GM18858 (cell line): ENCODE measurements at regions not wholly inside any gene's neighbourhood (a gene's known extent, or its start where the extent isn't known, plus 50 kb on each side); places are given as distances from the start of the nearest gene placed in this dataset.
"Not testable (repeated sequence)": the region's sequence is repeated elsewhere in the genome, so short reads cannot be mapped to it uniquely, and the experiment has no call there.

ENCODE experiments used
- ATAC-seq: cut with Tn5 transposase; IDR thresholded peaks from one replicate; pipeline ENCODE4 v1.9.1; 2021; ENCODE audit not compliant: unreplicated experiment

DNA sequence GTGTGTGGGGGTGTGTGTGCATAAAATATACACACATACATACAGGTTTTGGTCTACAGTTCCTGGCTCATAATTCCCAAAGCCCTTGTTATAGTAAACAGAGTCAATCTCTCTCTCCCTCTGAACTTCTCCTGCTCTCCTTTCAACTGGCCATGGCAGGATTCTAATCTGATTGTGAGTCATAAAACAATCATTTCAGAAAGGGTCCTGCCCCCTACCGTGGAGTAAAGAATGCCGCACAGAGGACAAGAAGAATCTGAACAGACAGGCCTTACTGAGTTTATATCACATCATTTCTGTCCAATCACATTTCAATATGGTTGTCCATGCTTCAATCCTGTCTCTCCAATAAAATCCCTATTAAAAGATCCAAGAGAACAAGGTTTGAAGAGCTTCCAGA lies 416.9 kb downstream of the FRK start:
- ATAC-seq, result no peak

DNA sequence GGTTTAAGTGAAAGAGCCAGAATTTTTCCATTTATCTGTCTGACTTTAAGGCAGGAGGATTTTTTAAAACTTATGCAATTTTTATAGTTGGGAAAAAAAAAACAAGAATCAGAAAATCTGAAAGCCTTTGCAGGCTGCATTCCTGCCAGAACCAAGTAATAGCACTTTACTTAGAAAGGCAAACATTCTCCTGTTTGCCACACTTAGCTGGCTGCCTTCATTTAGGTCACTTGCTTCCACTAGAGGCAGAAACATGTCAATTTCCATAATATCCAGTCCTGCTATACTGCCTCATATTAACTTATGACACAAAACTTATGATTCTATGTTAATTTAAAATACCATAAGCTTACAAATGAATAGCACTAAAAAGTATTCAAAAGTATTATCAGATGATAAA lies 425.8 kb downstream of the FRK start:
- ATAC-seq, result no peak

DNA sequence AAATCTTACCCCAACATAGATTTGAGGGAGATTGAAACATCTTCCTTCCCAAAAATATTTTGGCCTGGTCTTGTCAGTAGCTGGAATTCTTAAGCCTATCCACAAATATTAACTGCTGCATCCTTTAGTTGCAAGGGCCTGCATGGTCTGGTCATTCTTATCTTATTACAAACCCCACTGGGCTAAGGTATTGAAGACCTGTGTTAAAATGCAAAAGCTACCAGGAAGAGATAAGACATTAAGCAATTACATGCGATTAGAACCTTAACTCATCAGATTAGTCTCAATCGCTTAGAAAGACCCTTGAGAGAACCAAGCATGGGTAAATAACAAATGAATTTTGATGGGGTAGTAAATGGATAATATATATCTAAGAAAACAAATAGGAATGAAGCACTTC lies 426.6 kb downstream of the FRK start:
- no peak for ATAC-seq

DNA sequence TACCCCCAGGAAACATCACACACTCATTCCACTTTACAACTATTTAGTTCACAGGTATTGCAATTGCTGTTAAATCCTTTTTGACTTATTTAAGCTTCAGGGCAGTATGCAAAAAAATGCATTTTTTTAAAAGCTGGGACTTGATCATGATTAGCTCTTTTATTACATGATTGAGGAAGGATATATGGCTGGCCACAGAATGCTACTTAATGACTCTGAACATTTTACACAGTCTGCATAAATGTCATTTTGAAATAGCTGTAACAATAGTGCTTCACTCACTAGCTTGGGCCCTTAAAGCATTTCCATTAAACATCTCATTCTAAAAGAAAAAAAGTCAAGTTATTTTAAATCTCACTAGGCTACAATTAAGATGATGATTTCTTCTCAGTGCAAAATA lies 429.7 kb downstream of the FRK start:
- no peak for ATAC-seq

DNA sequence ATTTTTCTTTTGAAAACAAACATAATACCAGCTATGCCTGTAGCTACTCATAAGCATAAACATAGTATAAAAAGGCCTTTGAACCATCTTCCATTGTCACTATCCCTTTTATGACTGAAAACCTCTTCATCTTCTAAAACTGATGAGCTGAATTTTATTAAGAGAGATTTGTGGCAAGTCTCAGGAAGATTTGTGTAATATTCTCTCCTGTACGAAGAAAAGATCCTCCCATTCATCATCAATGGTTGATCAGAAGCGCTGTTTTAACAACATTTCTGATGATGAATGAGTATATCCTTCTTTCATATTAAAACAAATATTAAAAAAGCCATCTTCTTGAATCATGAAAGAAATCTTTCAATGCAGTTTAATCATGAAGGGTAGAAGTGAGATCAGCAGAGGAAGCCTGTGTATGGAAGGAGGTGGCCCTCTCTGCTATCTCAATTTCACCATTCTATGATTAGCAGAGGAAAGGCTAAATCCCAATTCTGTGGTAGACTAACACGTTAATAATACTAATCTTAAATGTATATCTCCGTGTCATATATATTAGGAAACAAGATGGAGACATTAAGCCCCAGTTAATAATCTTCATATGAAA lies 430.2 kb downstream of the FRK start:
- ATAC-seq, result no peak

DNA sequence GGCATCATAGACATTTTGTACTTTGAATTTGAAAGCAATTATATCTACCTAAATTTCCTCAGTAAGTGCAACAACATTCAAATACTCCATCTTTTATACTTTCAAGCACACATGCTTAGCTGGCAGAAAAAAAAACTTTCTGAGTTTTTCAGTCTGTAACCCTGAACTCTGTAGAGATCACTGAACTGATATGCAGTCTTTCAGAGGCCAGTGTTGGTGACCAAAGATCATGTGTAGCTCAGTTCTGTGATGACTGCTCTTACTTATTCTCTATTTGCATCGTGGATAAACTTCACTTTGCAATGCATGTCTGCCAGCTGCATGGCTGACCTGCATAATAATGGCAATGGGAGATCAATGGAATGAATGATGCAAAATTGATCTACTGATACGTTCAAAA lies 431.3 kb downstream of the FRK start:
- no peak for ATAC-seq

DNA sequence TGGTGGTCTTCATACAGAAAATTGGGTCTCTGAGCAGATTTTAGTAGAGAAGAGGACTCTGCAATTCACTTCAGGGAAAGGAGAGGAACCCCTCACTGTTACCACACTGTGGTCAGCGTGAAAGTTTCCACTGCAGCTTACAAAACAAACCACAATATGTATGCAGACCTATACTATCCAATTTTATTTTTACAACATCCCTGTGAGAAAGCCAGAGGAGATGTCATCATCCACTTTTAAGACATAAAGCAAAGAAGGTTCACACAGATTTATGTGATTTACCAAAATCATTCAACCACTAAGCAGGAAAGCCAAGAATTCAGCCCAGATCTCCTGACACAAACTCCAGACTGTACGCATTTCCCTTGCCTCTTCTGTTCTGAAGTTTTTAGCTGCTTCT lies 442.4 kb downstream of the FRK start:
- ATAC-seq, result no peak

DNA sequence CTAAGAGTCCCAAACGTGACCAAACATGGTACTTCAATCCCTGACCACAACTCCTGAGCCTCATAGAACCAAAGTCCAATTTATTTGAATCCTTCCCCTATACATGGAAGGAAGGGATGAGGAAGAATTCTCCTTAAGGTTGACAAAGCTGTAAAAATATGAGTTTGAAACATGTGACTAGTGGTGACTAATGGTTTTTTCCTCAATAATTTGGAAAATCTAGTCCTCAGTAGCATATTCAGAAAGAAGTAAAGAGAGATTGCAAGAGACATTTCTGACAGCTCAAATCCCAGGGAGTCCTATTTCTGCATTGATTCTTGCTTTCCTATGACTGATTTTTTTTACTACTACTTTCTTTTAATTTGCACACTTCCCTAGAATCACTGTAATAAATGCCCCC lies 443.7 kb downstream of the FRK start:
- ATAC-seq, result no peak

DNA sequence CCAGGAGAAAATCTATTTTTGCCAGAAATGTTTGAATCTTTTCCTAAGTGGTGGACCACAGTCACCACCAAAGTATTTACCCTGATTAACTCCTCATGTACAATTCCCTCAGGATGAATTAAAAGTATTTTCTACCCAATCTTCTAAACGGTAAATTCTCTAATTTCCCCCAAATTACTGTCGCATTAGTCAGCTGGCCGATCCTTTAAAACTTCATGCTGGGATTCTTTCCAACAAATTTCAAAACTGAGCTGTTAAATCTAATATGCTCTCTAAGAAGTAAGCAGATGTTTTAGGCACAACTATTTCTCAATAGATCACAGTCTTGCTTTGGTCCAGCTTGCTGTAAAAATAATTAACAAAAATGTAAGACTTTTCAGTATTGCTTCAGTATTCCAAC lies 447.2 kb downstream of the FRK start:
- no peak for ATAC-seq

DNA sequence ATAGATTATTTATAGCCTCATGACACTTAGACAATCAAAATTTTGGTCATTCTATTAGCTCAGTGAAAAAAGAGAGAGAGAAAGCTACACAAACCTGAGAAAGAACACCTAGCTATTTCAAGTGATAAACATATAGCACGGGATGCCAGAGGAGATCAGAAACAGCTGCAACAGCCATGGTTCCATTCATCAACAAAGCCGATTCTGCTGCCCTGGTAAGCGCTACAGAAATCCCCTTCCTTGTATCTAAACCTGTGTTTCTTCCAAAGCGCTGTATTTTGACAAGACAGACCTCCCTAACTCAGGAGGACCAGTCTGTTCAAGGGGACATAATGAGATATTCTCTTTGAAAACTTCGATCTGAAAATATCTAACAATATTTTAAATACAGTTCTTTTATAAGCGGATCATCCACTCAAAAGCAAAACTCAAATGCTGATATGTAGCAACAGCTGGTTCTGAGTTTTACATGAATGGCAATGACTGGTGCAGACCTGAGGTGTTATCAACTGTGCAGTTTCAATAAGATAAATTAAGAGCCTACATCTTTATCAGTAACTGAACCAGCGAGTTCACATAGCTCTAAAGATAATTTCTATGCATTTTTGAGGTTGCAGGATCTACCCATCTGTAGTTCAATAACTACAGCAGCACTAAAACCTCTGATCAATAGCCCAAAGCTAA lies 447.8 kb downstream of the FRK start:
- no peak for ATAC-seq

DNA sequence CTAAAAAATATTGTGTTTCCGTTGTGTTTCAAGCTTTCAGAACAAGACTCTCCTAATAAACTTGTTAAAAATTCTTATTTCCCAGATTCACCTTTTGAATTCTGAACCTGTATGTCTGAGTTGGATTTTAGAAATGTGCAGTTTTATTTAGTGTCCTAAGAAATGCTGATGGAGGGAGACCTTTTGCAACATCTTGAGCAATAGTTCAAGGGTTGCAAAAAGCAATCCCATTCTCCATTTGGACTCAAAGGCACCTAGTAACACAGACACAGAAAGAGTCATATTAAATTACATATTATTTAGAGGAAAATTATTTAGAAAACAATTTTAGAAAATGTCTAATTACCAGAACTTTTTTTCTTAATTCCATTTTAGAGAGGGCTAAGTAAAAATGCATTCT lies 448.5 kb downstream of the FRK start:
- ATAC-seq, result no peak

DNA sequence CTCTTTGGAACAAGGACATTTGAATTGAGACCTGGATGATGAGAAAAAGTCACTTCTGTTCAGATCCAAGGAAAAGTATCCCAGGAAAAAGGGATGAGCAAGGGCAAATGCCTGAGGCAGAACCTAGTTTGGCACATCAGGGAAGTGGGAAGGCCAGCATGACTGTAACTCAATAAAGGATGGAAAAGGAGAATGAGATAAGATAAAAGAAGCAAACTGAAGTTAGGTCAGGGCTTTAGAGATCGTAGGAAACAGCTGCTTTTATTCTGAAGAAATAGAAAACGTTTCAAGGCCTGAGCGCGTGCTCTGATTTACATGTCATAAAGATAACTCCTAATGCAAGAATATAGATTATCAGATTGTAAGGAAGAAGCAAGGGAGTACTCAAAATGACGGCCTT lies 450.0 kb downstream of the FRK start:
- ATAC-seq, result no peak

DNA sequence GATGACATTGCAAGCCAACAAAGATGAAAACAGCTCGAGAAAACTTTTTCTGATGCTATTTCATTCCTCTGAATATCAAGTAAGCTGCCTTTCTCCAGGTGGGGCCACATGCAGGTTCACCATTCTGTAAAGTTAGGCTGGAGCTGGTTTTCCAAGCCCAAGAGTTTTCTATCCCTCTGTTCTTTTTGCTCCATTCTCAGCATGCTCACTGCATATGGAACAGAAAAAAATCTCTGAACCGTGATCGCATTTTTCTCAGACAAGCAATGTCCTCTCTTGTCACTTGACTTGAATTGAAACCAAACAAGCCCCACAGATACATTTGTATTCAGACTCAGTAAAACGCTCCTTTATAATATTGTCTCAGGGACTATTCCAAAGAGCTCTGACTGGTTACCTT lies 451.6 kb downstream of the FRK start:
- no peak for ATAC-seq

DNA sequence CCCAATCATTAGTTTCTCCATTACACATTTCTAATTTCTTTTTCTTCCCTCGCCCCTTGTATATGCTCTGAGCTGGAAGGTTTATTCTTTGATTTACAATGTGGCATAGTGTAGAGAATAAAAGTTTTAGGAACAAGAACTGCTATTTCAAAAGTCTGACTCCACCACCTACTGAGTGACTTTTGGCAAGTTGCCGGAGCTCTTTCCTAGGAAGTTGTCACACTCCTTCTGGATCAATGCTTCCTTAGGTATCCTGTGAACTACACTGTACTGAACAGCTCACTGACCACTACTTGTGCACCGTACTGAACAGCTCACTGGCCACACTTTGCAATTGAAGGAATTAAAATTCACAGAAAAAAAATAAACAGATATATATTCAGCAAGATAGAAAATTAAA lies 458.2 kb downstream of the FRK start:
- ATAC-seq, result no peak

DNA sequence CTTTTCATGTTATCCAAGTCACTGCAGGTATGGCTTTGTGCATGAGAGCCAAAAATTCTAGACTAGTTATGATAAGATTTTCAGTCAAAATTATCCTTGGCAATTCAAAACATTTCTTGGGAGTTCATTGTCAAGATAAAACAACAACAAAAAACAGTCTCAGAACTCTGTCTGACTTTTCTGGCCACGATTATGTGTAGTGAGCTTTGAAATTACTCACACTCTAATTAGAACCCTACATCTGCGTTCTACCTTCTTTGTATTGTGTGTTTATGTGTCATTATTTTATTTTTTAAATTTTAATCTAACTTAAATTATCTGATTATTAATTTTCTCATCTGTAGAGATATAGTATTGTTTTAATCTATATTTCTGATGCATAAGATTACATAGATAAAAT lies 459.2 kb downstream of the FRK start:
- ATAC-seq, result no peak

DNA sequence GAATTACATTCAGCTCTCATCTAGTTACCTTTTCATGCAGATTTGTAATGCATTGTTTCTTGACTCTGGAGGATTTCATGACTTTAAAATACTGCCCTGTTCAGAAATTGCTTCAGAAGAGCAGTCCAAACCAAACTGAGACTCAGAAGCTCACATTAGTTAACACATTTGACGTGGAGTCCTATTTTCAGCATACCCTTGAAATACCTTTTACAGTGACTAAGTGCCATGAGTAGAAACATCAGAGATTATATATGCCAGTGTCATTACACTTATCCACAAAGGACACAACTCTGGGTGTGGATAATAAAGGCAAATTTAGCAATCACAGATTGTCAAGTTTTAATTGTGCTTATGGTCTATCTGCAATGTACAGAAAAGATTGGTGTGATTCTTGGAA lies 459.6 kb downstream of the FRK start:
- ATAC-seq, result no peak

DNA sequence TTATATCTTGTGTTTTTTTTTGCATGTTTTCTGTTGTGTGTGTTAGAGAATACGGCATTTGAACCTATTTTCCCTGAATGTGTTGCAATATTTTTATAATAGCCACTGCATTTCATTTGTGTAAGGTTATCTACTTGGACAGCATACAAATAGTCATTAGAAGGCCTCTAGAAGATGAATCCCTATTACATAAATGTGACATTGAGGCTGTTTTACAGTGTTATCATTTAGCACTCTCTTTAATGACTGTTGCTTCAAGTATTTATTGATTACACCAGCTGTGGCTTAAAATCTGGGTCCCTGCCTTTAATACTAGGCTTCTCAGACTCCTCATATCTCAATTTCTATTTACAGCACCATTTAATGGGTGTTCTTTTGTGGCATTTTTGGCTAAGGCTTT lies 465.8 kb downstream of the FRK start:
- ATAC-seq, result no peak

DNA sequence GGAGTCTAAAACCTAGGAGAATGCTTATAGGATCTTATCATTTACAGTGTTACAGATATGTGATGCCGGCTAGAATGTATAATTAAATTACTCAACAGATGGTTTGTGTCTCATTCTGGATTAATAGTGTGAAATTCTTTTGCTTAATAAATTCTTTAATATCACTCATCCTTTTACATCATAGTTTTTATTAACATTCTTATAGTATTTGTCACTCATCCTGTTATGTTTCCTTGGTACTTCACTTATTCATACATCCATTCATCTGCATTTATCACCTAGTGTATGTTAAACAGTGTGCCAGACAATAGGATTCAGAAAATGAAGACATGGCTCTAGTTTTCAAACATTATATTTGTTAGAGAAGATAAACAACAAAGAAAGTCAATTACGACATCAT lies 468.7 kb downstream of the FRK start:
- ATAC-seq, result no peak

DNA sequence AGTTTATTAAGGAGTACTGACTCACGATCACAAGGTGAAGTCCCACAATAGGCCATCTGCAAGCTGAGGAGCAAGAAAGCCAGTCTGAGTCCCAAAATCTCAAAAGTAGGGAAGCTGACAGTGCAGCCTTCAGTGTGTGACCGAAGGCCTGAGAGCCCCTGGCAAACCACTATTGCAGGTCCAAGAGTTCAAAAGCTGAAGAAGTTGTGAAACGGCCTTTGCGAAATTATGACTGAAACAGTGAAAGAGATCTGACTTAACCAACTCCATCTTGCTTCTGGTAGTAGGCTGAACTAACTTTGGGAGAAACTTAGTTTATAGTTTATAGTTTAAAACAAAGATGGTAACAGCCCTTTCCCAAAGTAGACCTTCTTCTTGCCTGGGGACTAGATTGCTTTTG lies 471.6 kb downstream of the FRK start:
- not testable (repeated sequence) for ATAC-seq

DNA sequence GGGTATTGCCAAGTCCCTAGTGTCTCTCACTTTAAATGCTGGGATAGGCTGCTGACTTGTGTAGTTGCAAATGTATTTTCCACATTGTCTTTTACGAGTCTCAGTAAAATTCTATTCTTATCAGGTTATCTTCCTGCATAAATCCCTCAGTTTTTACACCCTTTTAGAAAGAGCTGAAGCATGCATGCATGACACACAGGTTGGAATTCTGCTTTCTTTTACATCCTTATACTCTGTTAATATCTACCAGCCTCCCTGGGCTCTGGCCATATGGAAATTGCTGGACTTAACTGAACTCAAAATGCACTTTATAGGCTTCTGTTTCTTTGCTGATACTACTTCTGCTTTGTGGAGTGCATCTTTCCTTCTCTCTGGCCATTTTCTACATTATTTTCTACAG lies 477.4 kb downstream of the FRK start:
- ATAC-seq, result no peak

DNA sequence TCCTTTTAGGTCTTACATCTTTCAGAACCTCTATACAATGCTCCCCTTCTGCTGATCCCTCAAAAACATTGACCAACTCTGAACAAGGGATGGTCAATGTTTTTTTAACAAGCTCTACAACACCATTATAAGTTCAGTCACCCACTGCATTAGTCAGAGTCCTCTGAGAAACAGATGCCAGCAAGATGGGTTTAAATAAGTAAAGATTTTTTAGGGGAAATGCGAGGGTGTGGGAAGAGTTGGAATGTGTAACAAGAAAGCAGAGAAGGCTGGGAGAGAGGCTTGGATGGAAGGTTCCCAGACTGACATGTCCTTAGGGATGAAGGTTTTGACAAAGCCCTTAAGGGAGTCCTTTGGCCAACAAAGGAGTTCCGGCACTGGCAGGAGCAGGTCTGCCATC lies 478.3 kb downstream of the FRK start:
- no peak for ATAC-seq

DNA sequence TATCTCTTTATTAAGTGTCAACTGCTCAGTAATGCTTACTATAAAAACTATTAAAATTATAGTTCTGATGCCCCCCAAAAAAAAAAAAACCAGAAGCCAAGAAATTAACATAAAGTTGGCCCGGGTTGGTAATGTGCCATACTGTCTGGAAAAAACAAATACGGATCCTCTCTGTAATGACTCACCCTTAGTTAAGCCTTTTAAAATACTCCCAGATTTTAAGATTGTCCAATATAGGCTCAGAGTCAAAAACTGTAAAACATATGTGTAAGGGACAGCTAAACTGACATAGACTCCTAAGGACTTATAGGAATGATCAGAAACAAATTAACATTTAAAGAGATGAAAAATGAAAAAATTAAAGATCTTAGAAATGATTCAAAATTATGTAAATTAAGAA lies 481.1 kb downstream of the FRK start:
- ATAC-seq, result not testable (repeated sequence)

DNA sequence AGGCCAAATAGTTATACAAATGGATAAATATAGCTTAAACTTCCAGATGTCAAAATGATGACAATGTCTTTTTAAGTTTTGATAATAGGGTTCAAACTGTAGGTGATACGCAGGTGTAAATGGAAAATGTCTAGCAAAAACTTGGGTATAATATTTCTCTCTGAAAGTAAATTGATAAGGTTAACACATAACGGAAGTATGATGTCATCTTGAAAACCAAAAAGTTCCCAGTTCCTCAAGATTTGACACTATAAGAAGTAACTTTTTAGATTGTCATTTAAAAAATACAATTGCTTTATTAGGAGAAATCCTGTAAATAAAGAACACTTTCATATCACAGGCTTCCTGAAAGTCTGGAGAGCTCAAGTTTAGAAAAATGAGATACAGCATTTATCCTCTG lies 483.4 kb downstream of the FRK start:
- no peak for ATAC-seq
